A549 (cell line): ENCODE measurements at regions not wholly inside any gene's neighbourhood (a gene's known extent, or its start where the extent isn't known, plus 50 kb on each side); places are given as distances from the start of the nearest gene placed in this dataset.

Experiments
- ATAC-seq, 2 experiments: fragments of 200-7000 bp in 1 of 2; fragments of >200 bp in 1 of 2; cut with Nextera tagmentation in 1 of 2; cut with Tn5 transposase in 1 of 2; 3 replicates each; pipeline versions ENCODE4 v1.8.0 to v1.9.1; 2018 to 2020; ENCODE audit warnings: mild to moderate bottlenecking in 1 of 2, moderate library complexity in 1 of 2
- CTCF ChIA-PET: fragments of 300-600 bp; sonication (Branson Sonifier 250); formaldehyde crosslinking; extraction: SDS; loops from one replicate; lab custom pipeline; 2021; ENCODE audit warnings: antibody characterized with exemption, inconsistent platforms; lab: Yijun Ruan, JAX
- POLR2A ChIA-PET: fragments of 350-600 bp; formaldehyde crosslinking; extraction: SDS; loops from one replicate; lab custom pipeline; 2021; ENCODE audit warnings: antibody characterized with exemption, inconsistent platforms; lab: Yijun Ruan, JAX
- DNase-seq, 2 experiments: peaks; one replicate each; pipeline versions ENCODE4 v3.0.0 to v3.0.0-alpha.2; 2011 to 2016; ENCODE audit warnings: low read depth in 1 of 2, low spot score in 1 of 2
- FAIRE-seq: peaks from 2 replicates; lab custom pipeline; 2011; peaks lifted over from hg19 to GRCh38; lab: Jason Lieb, UNC
- H3K27ac ChIP-seq, 2 experiments: fragments of >200 bp; sonication (Bioruptor Twin); formaldehyde crosslinking; 3 replicates each; pipeline ENCODE4 v1.5.1; 2016 to 2017
- H3K4me1 ChIP-seq: fragments of >200 bp; sonication (Bioruptor Twin); formaldehyde crosslinking; 3 replicates; pipeline ENCODE4 v1.6.1; 2016
- H3K4me2 ChIP-seq: fragments of >200 bp; sonication (Bioruptor Twin); formaldehyde crosslinking; 3 replicates; pipeline ENCODE4 v1.6.1; 2016
- H3K4me3 ChIP-seq: fragments of >200 bp; sonication (Bioruptor Twin); formaldehyde crosslinking; 3 replicates; pipeline ENCODE4 v1.5.1; 2016
- H3K9me3 ChIP-seq: fragments of >200 bp; sonication (Bioruptor Twin); formaldehyde crosslinking; 3 replicates; pipeline ENCODE4 v1.6.1; 2016
- CBX2 ChIP-seq: fragments of 200-600 bp; sonication (generic); IDR thresholded peaks from 2 replicates; pipeline ENCODE4 v1.6.1; 2016; ENCODE audit warnings: low read depth, mild to moderate bottlenecking, borderline replicate concordance
- CBX8 ChIP-seq: fragments of 200-600 bp; sonication (generic); IDR thresholded peaks from 2 replicates; pipeline ENCODE4 v1.6.1; 2016
- CEBPB ChIP-seq, 2 experiments: fragments of >200 bp in 1 of 2; sonication (Bioruptor Twin) in 1 of 2; formaldehyde crosslinking in 1 of 2; IDR thresholded peaks; 2 replicates each; pipeline ENCODE4 v1.6.1; 2012 to 2016
- EHF ChIP-seq: fragments of 250-450 bp; sonication (Bioruptor Pico); IDR thresholded peaks from 2 replicates; pipeline ENCODE4 v1.5.0; 2020; ENCODE audit warnings: mild to moderate bottlenecking
- GATA3 ChIP-seq: IDR thresholded peaks from 2 replicates; pipeline ENCODE4 v1.6.1; 2012; ENCODE audit warnings: borderline replicate concordance
- HDAC2 ChIP-seq: fragments of 200-600 bp; sonication (generic); IDR thresholded peaks from 2 replicates; pipeline ENCODE4 v1.6.1; 2016
- HEYL ChIP-seq: fragments of 250-450 bp; sonication (Bioruptor Pico); IDR thresholded peaks from 2 replicates; pipeline ENCODE4 v1.8.0; 2021; ENCODE audit warnings: mild to moderate bottlenecking, moderate library complexity
- HOXA7 ChIP-seq: fragments of 250-450 bp; sonication (Bioruptor Pico); IDR thresholded peaks from 2 replicates; pipeline ENCODE4 v1.5.0; 2020; ENCODE audit warnings: mild to moderate bottlenecking, moderate library complexity
- KDM1A ChIP-seq: fragments of 200-600 bp; sonication (generic); IDR thresholded peaks from 2 replicates; pipeline ENCODE4 v1.6.1; 2016; ENCODE audit warnings: low read depth, mild to moderate bottlenecking
- KDM5A ChIP-seq: fragments of 200-600 bp; sonication (generic); IDR thresholded peaks from 2 replicates; pipeline ENCODE4 v1.6.1; 2016; ENCODE audit warnings: antibody characterized with exemption, mild to moderate bottlenecking
- MYC ChIP-seq: IDR thresholded peaks from 2 replicates; pipeline ENCODE4 v1.6.1; 2012; ENCODE audit warnings: mild to moderate bottlenecking, inconsistent platforms, low read length, improper control_type of control experiment, borderline replicate concordance
- NPAS2 ChIP-seq: fragments of 250-450 bp; sonication (Bioruptor Pico); IDR thresholded peaks from 2 replicates; pipeline ENCODE4 v1.8.0; 2022; ENCODE audit warnings: mild to moderate bottlenecking, moderate library complexity, borderline replicate concordance
- POLR2A ChIP-seq: IDR thresholded peaks from 2 replicates; pipeline ENCODE4 v1.6.1; 2012; ENCODE audit warnings: mild to moderate bottlenecking, low read length
- RARB ChIP-seq: fragments of 250-450 bp; sonication (Bioruptor Pico); IDR thresholded peaks from 2 replicates; pipeline ENCODE4 v1.8.0; 2021; ENCODE audit warnings: mild to moderate bottlenecking, moderate library complexity
- TP53 ChIP-seq: fragments of 250-450 bp; sonication (Bioruptor Pico); IDR thresholded peaks from 2 replicates; pipeline ENCODE4 v1.5.0; 2021; ENCODE audit warnings: mild to moderate bottlenecking, moderate library complexity
- ZNF302 ChIP-seq: fragments of 250-450 bp; sonication (Bioruptor Pico); IDR thresholded peaks from 2 replicates; pipeline ENCODE4 v1.9.0; 2021; ENCODE audit warnings: inconsistent platforms, mild to moderate bottlenecking, moderate library complexity
- WGBS: methylation state at CpG from one replicate; pipeline ENCODE4 v1.1.6; 2017; ENCODE audit errors: missing lambda C conversion rate; 5-methylcytosine and 5-hydroxymethylcytosine counted together
- TF ChIP-seq, protein P1 (sequence below): fragments of 200-600 bp; sonication (generic); IDR thresholded peaks from 2 replicates; pipeline ENCODE4 v1.6.1; 2016; ENCODE audit warnings: antibody characterized with exemption, mild to moderate bottlenecking, moderate library complexity
- TF ChIP-seq, protein P2 (sequence below): IDR thresholded peaks from 2 replicates; pipeline ENCODE4 v1.6.1; 2012
- TF ChIP-seq, protein P3 (sequence below): fragments of 450-650 bp; IDR thresholded peaks from 2 replicates; pipeline ENCODE4 v1.6.1; 2014; ENCODE audit warnings: antibody characterized with exemption
- TF ChIP-seq, protein P4 (sequence below): IDR thresholded peaks from 2 replicates; pipeline ENCODE4 v1.6.1; 2012

DNA sequence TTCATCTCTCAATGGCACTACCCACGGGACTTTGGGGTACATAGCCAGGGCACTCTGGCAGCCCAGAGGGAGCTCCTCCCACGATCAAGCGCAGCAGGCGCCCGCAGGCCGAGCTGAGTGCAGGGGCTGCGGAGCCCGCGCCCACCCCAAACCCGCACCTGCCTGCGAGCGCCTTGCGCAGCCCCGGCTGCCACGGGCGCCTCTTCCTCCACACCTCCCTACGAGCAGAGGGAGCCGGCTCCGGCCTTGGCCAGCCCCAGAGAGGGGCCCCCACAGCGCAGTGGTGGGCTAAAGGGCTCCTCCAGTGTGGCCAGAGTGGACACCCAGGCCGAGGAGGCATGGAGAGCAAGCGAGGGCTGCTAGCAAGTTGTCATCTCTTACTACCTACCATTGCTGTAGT, 165.2 kb downstream of the UBE2E3 start (continued):
- TF ChIP-seq, protein P1, sequence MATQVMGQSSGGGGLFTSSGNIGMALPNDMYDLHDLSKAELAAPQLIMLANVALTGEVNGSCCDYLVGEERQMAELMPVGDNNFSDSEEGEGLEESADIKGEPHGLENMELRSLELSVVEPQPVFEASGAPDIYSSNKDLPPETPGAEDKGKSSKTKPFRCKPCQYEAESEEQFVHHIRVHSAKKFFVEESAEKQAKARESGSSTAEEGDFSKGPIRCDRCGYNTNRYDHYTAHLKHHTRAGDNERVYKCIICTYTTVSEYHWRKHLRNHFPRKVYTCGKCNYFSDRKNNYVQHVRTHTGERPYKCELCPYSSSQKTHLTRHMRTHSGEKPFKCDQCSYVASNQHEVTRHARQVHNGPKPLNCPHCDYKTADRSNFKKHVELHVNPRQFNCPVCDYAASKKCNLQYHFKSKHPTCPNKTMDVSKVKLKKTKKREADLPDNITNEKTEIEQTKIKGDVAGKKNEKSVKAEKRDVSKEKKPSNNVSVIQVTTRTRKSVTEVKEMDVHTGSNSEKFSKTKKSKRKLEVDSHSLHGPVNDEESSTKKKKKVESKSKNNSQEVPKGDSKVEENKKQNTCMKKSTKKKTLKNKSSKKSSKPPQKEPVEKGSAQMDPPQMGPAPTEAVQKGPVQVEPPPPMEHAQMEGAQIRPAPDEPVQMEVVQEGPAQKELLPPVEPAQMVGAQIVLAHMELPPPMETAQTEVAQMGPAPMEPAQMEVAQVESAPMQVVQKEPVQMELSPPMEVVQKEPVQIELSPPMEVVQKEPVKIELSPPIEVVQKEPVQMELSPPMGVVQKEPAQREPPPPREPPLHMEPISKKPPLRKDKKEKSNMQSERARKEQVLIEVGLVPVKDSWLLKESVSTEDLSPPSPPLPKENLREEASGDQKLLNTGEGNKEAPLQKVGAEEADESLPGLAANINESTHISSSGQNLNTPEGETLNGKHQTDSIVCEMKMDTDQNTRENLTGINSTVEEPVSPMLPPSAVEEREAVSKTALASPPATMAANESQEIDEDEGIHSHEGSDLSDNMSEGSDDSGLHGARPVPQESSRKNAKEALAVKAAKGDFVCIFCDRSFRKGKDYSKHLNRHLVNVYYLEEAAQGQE = no peak

DNA sequence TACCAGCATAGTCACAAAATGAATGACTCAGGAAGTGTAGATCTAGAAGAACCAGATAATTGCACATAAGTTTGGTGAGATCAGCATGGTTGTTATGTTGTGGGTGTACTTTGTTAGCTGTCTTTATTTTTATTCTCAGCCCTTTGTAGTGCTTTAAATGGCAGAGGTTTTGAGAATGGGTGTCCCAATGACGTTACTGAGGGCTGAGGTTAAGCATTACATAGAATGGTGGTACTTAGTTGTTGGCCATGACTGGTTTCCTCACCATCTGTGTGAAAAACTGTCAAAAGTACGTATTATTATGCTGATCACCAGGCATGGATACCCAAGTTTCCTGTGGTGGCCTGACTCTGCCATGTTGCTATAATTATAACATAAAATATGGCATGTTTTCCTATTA, 165.8 kb downstream of the UBE2E3 start:
- DNase-seq (no peak), ATAC-seq (no peak), FAIRE-seq (no peak)
- Histone ChIP-seq H3K27ac (no peak overlapping the region), H3K9me3 (no peaks in the 10 kb centered on the region), H3K4me3 (no peak overlapping the region), H3K4me2 (no peak overlapping the region), H3K4me1 (no peaks in the 10 kb centered on the region)
- TF ChIP-seq HOXA7 (CRISPR knock-in tag) (no peak), KDM1A (no peak), CEBPB (IDR thresholded peaks at IDR 0.05) (no peak), KDM5A (no peak)
- WGBS = 29% methylated on average over 2 of the region's 2 CpGs
- ChIA-PET POLR2A (no interaction called here), CTCF (no interaction called here)

DNA sequence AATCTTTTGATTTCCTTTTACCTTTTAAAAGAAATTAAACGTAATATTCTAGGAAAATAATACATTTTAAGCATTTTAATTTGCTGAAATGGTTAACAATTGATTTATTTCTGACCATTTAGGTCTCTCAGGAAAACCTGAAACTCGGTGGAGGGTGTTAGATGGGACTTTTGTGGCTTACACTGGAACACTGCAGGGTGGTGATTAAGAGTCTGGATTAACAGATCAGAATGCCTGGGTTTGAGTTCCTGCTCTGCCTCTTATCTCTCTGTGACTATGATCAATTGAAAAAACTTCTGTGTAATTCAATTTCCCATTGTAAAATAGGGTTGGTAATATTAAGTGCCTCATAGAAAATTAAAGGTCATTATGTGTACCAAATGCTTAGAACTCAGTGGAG, 168.7 kb downstream of the UBE2E3 start:
- no peaks in the 10 kb centered on the region for H3K9me3 ChIP-seq
- 7% methylated on average over 2 of the region's 2 CpGs for WGBS
- ATAC-seq = no peak
- CTCF ChIA-PET = no interaction called here
- no peak overlapping the region for H3K4me3 ChIP-seq
- H3K27ac ChIP-seq = no peak overlapping the region
- TF ChIP-seq, protein P2, sequence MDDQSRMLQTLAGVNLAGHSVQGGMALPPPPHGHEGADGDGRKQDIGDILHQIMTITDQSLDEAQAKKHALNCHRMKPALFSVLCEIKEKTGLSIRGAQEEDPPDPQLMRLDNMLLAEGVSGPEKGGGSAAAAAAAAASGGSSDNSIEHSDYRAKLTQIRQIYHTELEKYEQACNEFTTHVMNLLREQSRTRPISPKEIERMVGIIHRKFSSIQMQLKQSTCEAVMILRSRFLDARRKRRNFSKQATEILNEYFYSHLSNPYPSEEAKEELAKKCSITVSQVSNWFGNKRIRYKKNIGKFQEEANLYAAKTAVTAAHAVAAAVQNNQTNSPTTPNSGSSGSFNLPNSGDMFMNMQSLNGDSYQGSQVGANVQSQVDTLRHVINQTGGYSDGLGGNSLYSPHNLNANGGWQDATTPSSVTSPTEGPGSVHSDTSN = no peak
- TF ChIP-seq RARB (CRISPR knock-in tag) = no peak
- no peak for TF ChIP-seq CBX8
- no peak for TF ChIP-seq HDAC2
- TF ChIP-seq MYC = no peak
- no peak for TF ChIP-seq KDM1A
- TF ChIP-seq, all 56 proteins: peak for 0
- DNase-seq (no peak), FAIRE-seq (no peak)
- POLR2A ChIA-PET = no interaction called here
- Histone ChIP-seq H3K4me1 (no peaks in the 10 kb centered on the region), H3K4me2 (no peak overlapping the region)

DNA sequence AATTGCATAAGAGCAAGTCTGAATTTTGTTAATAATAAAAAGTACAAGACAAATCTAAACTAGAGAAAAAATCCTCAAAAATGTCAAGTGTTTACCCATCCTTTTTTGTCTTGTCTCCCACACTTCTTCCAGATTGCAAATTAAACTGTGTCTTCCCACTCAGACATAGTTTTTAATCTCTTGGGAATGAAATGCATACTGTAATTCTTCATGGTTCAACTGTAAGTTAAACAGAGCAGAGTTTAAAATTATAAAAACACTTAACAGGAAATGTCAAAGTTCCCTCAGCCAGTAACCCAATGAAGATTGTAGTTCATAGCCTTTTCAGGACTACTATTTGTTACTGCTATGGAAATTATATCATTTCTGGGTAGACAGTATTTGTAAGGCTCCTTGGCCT, 171.8 kb downstream of the UBE2E3 start:
- TF ChIP-seq EHF (no peak), POLR2A (no peak), GATA3 (no peak), HOXA7 (CRISPR knock-in tag) (no peak), CEBPB (IDR thresholded peaks at IDR 0.05) (no peak), HEYL (CRISPR knock-in tag) (no peak), RARB (CRISPR knock-in tag) (no peak), CBX2 (no peak), NPAS2 (no peak), TP53 (CRISPR knock-in tag) (no peak), ZNF302 (CRISPR knock-in tag) (no peak)
- TF ChIP-seq, protein P3, sequence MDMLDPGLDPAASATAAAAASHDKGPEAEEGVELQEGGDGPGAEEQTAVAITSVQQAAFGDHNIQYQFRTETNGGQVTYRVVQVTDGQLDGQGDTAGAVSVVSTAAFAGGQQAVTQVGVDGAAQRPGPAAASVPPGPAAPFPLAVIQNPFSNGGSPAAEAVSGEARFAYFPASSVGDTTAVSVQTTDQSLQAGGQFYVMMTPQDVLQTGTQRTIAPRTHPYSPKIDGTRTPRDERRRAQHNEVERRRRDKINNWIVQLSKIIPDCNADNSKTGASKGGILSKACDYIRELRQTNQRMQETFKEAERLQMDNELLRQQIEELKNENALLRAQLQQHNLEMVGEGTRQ = no peak
- TF ChIP-seq, protein P4, sequence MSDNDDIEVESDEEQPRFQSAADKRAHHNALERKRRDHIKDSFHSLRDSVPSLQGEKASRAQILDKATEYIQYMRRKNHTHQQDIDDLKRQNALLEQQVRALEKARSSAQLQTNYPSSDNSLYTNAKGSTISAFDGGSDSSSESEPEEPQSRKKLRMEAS = no peak
- H3K4me1 ChIP-seq = no peaks in the 10 kb centered on the region
- no peak for DNase-seq
- POLR2A ChIA-PET = no interaction called here
- FAIRE-seq = no peak
- CTCF ChIA-PET = no interaction called here
- H3K27ac ChIP-seq = no peak overlapping the region
- H3K9me3 ChIP-seq = peaks cover 4% of the 10 kb centered on the region; the same call in 2 of the 3 replicates
- no peak for ATAC-seq
- no peak overlapping the region for H3K4me2 ChIP-seq
- no peak overlapping the region for H3K4me3 ChIP-seq
